ENCODE measurements at regions not wholly inside any gene's neighbourhood (a gene's known extent, or its start where the extent isn't known, plus 50 kb on each side); places are given as distances from the start of the nearest gene placed in this dataset.

DNA sequence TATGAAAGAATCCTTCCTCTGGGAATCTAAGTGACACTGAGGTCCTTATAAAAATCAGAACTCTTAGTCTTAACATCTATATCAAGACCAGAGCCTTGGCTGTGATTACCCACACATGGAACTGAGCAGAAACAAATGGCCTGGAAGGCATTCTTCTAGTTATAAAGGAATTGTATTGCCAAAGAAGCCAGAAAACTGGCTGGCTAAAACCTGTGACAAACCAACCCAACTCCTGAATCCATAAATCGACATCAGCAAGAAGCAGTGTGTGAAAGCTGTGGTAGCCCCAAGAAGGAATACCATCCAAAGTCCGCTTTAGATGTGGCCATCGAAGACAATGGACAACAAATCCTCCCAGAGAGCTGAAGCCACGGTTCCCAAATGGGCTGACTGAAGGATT lies 97.9 kb upstream of the CCDC91 start:
- TF ChIP-seq, protein P1, sequence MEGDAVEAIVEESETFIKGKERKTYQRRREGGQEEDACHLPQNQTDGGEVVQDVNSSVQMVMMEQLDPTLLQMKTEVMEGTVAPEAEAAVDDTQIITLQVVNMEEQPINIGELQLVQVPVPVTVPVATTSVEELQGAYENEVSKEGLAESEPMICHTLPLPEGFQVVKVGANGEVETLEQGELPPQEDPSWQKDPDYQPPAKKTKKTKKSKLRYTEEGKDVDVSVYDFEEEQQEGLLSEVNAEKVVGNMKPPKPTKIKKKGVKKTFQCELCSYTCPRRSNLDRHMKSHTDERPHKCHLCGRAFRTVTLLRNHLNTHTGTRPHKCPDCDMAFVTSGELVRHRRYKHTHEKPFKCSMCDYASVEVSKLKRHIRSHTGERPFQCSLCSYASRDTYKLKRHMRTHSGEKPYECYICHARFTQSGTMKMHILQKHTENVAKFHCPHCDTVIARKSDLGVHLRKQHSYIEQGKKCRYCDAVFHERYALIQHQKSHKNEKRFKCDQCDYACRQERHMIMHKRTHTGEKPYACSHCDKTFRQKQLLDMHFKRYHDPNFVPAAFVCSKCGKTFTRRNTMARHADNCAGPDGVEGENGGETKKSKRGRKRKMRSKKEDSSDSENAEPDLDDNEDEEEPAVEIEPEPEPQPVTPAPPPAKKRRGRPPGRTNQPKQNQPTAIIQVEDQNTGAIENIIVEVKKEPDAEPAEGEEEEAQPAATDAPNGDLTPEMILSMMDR (IDR thresholded peaks at IDR 0.05 in 2 of 3, conservative IDR thresholded peaks at IDR 0.05 in 1 of 3; ENCODE audit: borderline replicate concordance in 1 of 3, insufficient read depth in 1 of 3, low read depth in 2 of 3, low read length in 2 of 3) = no peak
- TF ChIP-seq FOSL1 (IDR thresholded peaks at IDR 0.05; ENCODE audit: low read depth) (no peak), EZH2phosphoT487 (IDR thresholded peaks at IDR 0.05; ENCODE audit: borderline replicate concordance) (no peak), JUND (IDR thresholded peaks at IDR 0.05) (no peak), ZNF274 (IDR thresholded peaks at IDR 0.05; ENCODE audit: low read depth, low read length) (no peak), POLR2AphosphoS5 (IDR thresholded peaks at IDR 0.05; ENCODE audit: low read depth, low read length) (no peak), SIN3A (IDR thresholded peaks at IDR 0.05; ENCODE audit: low read depth) (no peak), MAX (IDR thresholded peaks at IDR 0.05) (no peak), POLR2A (IDR thresholded peaks at IDR 0.05; ENCODE audit: borderline replicate concordance, extremely low read depth, insufficient read depth, insufficient read length) (no peak)

Data from HCT116 (cell line).